SKM-1 (cell line): ENCODE measurements at regions not wholly inside any gene's neighbourhood (a gene's known extent, or its start where the extent isn't known, plus 50 kb on each side); places are given as distances from the start of the nearest gene placed in this dataset.

ENCODE experiments used
- DNase-seq: peaks from one replicate; lab custom pipeline; 2025; ENCODE audit not compliant: unreplicated experiment; lab: John Stamatoyannopoulos, UW

- no peak for DNase-seq
Observed at GRCh38 chr10:2867788-2868299, 199.5 kb upstream of the PFKP start.

GRCh38 chr10:2866569-2866968 lies 200.8 kb upstream of the PFKP start:
- no peak for DNase-seq

- no peak for DNase-seq
Observed at GRCh38 chr10:2861632-2862210, 205.6 kb upstream of the PFKP start.

DNA sequence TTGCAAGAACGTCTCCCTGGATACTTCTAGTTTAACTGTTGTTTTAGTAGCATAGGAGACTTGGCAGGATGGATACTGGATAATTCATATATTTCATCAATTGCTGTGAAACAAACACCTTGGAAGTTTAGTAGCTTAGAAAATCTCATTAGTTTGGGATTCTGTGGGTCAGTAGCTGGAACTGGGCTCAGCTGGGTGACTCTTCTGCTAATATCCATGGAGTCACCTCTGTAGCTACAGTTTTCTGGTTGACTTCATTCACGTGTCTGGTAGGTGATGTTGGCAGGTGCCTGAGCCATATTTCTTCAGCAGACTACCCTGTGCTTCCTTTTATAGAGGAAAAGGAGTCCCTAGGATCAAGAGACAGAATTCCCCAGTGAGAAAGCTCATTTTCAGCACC lies 208.9 kb upstream of the PFKP start:
- DNase-seq = no peak

GRCh38 chr10:2856598-2856997 lies 210.8 kb upstream of the PFKP start:
- no peak for DNase-seq

- DNase-seq = no peak
Observed at GRCh38 chr10:2852574-2853323, 214.6 kb upstream of the PFKP start.

- no peak for DNase-seq
Observed at GRCh38 chr10:2851566-2851965, 215.8 kb upstream of the PFKP start.

GRCh38 chr10:2850202-2850601 lies 217.1 kb upstream of the PFKP start:
- no peak for DNase-seq

GRCh38 chr10:2844925-2845324 lies 222.4 kb upstream of the PFKP start:
- DNase-seq = no peak

DNA sequence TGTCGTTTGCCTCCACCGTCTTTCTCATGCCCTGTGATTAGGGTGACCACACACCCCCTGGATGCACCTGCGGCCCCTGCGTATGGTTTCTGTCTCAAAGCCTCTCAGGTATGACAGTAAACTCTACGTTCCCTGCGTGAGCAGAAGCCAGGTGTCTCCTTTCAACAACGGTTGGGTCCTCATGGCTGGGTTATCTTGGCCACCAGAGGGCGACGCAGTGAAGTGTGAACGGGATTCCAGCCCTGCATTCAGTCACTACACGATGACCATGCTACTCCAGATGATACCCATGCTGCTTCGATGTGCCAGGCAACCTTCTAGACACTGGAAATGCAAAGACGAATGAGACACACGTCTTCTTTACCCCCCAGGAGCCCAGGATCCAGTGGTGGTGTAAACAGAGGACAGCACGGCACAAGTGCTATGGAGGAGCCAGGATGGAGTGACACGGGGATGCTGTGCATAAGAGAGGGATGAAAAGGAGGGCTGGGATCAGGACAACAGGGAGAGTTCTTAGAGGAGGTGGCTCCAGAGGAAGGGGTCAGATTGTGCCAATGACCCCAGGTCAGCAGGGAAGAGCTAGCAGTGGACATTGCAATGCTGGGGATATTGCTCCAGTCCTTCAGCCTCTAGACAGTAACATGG lies 228.1 kb upstream of the PFKP start:
- DNase-seq = no peak

GRCh38 chr10:2837674-2838073 lies 229.7 kb upstream of the PFKP start:
- DNase-seq = no peak

DNA sequence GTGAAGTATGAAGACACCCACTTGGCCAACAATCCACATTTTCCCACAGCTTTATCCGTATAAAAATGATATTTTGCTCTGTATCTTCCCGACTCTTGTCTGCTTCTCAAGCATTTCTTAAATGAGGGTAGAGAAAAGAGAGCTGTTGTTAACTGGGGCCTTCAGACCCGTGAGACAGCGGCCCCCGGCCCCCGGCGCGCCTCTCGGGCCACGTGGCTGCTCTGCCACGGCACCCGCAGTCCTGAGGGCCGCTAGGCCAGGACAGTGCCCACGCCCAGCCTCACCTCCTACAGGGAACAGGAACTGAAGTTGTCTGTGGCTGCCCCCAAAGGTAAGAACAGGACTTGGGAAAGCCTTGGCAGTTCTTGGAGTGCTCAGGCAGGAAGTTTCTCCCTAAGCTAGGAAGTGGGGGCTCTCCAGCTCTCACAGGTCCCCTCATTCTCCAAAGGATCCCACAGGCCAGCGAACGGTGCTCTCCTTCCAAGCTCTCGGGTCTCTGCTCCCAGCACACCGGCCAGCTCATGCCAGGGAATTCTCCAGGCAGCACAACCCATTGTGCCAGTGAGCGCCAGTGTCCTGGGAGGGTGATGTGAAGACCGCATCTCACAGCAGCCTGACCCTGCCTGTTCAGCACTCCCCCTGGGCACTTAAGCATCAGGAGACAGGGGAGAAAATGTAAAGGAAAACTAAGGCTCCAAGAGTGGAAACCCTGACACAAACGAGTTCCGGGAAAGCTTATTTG lies 230.3 kb upstream of the PFKP start:
- no peak for DNase-seq

- no peak for DNase-seq
Observed at GRCh38 chr10:2834214-2834613, 233.1 kb upstream of the PFKP start.

- no peak for DNase-seq
Observed at GRCh38 chr10:2831509-2831908, 235.8 kb upstream of the PFKP start.

DNA sequence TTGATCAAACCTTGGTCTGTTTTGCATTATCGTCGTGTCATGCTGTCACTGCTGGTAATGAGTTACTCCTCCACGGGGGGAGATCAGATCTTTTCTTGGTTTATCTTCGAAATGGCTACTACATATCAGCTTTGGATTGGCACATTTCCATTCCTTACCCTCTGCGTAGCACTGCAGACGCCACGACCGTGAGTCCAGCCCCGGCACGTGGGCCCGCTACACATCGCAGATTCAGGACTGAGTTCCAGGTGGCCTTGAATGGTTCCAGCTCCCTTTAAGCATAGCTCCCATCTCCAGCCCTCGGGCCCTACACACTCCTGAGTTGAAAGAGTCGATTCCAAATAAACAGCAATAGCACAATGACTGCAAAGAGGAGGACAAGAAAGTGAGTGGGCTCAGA lies 238.6 kb upstream of the PFKP start:
- DNase-seq = no peak

GRCh38 chr10:2826675-2827074 lies 240.7 kb upstream of the PFKP start:
- no peak for DNase-seq

DNA sequence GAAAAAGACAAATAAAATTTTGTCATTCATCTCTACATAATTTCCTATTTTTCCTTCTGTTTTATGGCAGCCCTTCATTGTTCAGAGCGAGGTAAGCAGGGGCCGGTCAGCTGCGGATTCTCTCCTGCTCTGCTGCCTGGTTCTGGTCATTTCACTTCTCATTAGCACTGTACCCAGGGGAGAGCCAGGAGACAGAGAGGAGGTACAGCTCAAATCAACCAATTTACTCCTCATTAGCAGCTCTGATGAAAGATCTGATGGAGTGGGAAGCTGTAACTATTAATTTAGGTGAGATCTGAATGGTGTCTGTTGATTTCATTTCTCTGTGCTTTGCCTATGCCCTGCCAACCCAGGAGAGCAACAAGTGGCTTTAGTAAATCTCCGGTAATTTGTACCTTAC lies 241.5 kb upstream of the PFKP start:
- DNase-seq = no peak

DNA sequence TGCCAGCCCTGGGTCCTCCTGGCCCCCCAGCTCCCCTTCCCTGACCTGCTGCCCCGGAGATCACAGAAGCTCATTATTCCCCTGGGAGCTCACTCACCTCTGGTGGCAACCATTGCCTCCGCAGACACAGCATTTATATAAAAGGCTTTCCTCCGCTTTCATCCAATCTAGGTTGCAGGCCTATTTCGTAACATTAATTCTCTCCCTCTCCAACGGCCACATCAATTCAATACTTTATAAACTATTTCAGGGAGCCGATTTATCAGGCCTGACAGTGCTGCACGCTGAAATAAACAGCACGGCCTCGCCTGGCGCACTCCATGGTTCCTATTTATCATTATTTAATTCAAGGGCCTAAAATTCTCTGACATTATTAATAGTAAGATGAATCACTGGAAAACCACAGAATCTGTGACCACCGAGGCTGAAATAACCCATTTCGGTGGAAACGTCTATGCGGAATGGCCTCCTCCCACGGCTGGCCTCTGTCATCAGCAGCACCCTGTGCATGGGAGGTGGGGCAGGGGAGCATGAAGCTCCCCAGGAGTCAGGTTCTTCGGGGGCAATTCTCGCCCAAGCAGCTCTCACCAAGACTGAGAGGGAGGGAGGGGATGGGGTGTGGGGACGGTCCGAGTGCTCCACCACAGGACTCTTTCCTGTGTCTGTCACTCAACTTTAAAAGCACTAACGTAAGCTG lies 249.3 kb upstream of the PFKP start:
- no peak for DNase-seq

DNA sequence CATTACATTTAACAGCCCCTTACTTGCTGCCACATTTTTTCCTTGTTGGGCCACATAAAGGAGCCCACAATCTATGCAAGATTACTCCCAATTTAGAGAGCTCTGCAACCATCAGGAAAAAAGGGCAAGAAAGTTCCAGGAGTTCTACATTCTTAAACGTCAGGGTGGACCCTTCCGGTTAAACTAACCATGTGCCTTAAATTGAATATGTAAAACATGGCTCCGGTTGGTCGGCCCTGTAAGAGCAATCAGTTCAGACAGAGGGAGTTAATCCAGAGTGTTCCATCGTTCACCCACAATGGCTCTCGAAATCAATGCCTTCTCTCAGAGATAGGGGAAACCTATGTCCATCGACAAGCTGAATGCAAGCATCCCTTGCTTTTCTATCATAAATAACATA lies 253.7 kb upstream of the PFKP start:
- DNase-seq = no peak

DNA sequence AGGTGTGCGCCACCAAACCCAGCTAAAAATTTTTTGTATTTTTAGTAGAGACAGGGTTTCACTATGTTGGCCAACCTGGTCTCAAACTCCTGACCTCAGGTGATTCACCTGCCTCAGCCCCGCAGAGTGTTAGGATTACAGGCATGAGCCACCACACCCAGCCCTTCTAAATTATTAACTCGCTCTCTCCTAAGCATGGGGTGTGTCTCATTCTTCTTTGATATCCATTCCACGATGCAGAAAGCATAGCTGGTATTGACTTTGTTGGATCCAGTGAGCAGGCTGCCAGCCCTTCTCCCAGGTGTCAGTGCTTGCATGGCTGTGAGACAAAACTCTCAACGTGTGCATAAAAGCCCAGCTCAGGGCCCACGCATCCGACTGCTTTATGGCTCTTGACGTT lies 254.1 kb upstream of the PFKP start:
- no peak for DNase-seq

GRCh38 chr10:2812631-2813030 lies 254.7 kb upstream of the PFKP start:
- DNase-seq = no peak
